ENCODE measurements at regions not wholly inside any gene's neighbourhood (a gene's known extent, or its start where the extent isn't known, plus 50 kb on each side); places are given as distances from the start of the nearest gene placed in this dataset.
"Not testable (repeated sequence)": the region's sequence is repeated elsewhere in the genome, so short reads cannot be mapped to it uniquely, and the experiment has no call there.

- no peaks in the 10 kb centered on the region for H3K36me3 ChIP-seq (ENCODE audit: insufficient read depth, low read length)
- no peaks in the 10 kb centered on the region for H3K4me1 ChIP-seq (ENCODE audit: insufficient read depth, low read length, poor library complexity, severe bottlenecking)
- no peak overlapping the region for H3K4me2 ChIP-seq (ENCODE audit: low read depth, low read length, poor library complexity, severe bottlenecking)
- H3K9me2 ChIP-seq (replicated peaks; ENCODE audit: low read depth, low read length): no peaks in the 10 kb centered on the region
- H3K4me3 ChIP-seq (ENCODE audit: low read length, poor library complexity, severe bottlenecking): no peak overlapping the region
- no peaks in the 10 kb centered on the region for H3F3A ChIP-seq (ENCODE audit: low read depth)
- no peak overlapping the region for H2AFZ ChIP-seq (ENCODE audit: low read length)
- no peaks in the 10 kb centered on the region for H3K27me3 ChIP-seq (ENCODE audit: insufficient read depth, low read length, poor library complexity, severe bottlenecking)
- H3K79me2 ChIP-seq (ENCODE audit: insufficient read depth, low read length): no peaks in the 10 kb centered on the region
- H3K9me3 ChIP-seq (ENCODE audit: insufficient read depth, low read depth, low read length): no peaks in the 10 kb centered on the region
- no peaks in the 10 kb centered on the region for H4K20me1 ChIP-seq (ENCODE audit: insufficient read depth, low read length, poor library complexity, severe bottlenecking)
- TF ChIP-seq CTCF (conservative IDR thresholded peaks at IDR 0.05; ENCODE audit: low read length): no peak
- no peak for TF ChIP-seq EZH2phosphoT487 (IDR thresholded peaks at IDR 0.05; ENCODE audit: borderline replicate concordance)
- H3K9ac ChIP-seq (ENCODE audit: low read depth, low read length, poor library complexity, severe bottlenecking): no peak overlapping the region
These were observed 124.5 kb upstream of the KCTD7 start for GRCh38 chr7:66504131-66504530.

GRCh38 chr7:66505009-66505408 lies 123.7 kb upstream of the KCTD7 start:
- no peaks in the 10 kb centered on the region for H3K36me3 ChIP-seq (ENCODE audit: insufficient read depth, low read length)
- no peak overlapping the region for H3K4me3 ChIP-seq (ENCODE audit: low read length, poor library complexity, severe bottlenecking)
- no peaks in the 10 kb centered on the region for H3K4me1 ChIP-seq (ENCODE audit: insufficient read depth, low read length, poor library complexity, severe bottlenecking)
- H2AFZ ChIP-seq (ENCODE audit: low read length): no peak overlapping the region
- H3F3A ChIP-seq (ENCODE audit: low read depth): no peaks in the 10 kb centered on the region
- H3K79me2 ChIP-seq (ENCODE audit: insufficient read depth, low read length): no peaks in the 10 kb centered on the region
- H3K27me3 ChIP-seq (ENCODE audit: insufficient read depth, low read length, poor library complexity, severe bottlenecking): no peaks in the 10 kb centered on the region
- H3K9me3 ChIP-seq (ENCODE audit: insufficient read depth, low read depth, low read length): no peaks in the 10 kb centered on the region
- no peaks in the 10 kb centered on the region for H4K20me1 ChIP-seq (ENCODE audit: insufficient read depth, low read length, poor library complexity, severe bottlenecking)
- no peak overlapping the region for H3K4me2 ChIP-seq (ENCODE audit: low read depth, low read length, poor library complexity, severe bottlenecking)
- no peak overlapping the region for H3K9ac ChIP-seq (ENCODE audit: low read depth, low read length, poor library complexity, severe bottlenecking)
- H3K9me2 ChIP-seq (replicated peaks; ENCODE audit: low read depth, low read length): no peaks in the 10 kb centered on the region
- TF ChIP-seq EZH2phosphoT487 (IDR thresholded peaks at IDR 0.05; ENCODE audit: borderline replicate concordance) (no peak), CTCF (conservative IDR thresholded peaks at IDR 0.05; ENCODE audit: low read length) (no peak)

- Histone ChIP-seq H3K4me3 (ENCODE audit: low read length, poor library complexity, severe bottlenecking) (no peak overlapping the region), H3K79me2 (ENCODE audit: insufficient read depth, low read length) (no peaks in the 10 kb centered on the region), H4K20me1 (ENCODE audit: insufficient read depth, low read length, poor library complexity, severe bottlenecking) (no peaks in the 10 kb centered on the region)
These were observed 122.9 kb upstream of the KCTD7 start for GRCh38 chr7:66505531-66506451.

GRCh38 chr7:66506703-66507102 lies 122.0 kb upstream of the KCTD7 start:
- H3K79me2 ChIP-seq (ENCODE audit: insufficient read depth, low read length); H3K36me3 ChIP-seq (ENCODE audit: insufficient read depth, low read length); H3K9me3 ChIP-seq (ENCODE audit: insufficient read depth, low read depth, low read length); H2AFZ ChIP-seq (ENCODE audit: low read length); H3K9me2 ChIP-seq (replicated peaks; ENCODE audit: low read depth, low read length); H4K20me1 ChIP-seq (ENCODE audit: insufficient read depth, low read length, poor library complexity, severe bottlenecking); H3K9ac ChIP-seq (ENCODE audit: low read depth, low read length, poor library complexity, severe bottlenecking); H3F3A ChIP-seq (ENCODE audit: low read depth); H3K4me1 ChIP-seq (ENCODE audit: insufficient read depth, low read length, poor library complexity, severe bottlenecking); H3K4me2 ChIP-seq (ENCODE audit: low read depth, low read length, poor library complexity, severe bottlenecking); H3K27me3 ChIP-seq (ENCODE audit: insufficient read depth, low read length, poor library complexity, severe bottlenecking); H3K4me3 ChIP-seq (ENCODE audit: low read length, poor library complexity, severe bottlenecking): not testable (repeated sequence)

More at GRCh38 chr7:66505531-66506451, 122.9 kb upstream of the KCTD7 start:
- H3F3A ChIP-seq (ENCODE audit: low read depth): no peaks in the 10 kb centered on the region
- no peak overlapping the region for H2AFZ ChIP-seq (ENCODE audit: low read length)
- no peak overlapping the region for H3K9ac ChIP-seq (ENCODE audit: low read depth, low read length, poor library complexity, severe bottlenecking)
- no peaks in the 10 kb centered on the region for H3K4me1 ChIP-seq (ENCODE audit: insufficient read depth, low read length, poor library complexity, severe bottlenecking)
- no peaks in the 10 kb centered on the region for H3K36me3 ChIP-seq (ENCODE audit: insufficient read depth, low read length)
- H3K27me3 ChIP-seq (ENCODE audit: insufficient read depth, low read length, poor library complexity, severe bottlenecking): no peaks in the 10 kb centered on the region
- no peak for TF ChIP-seq CTCF (conservative IDR thresholded peaks at IDR 0.05; ENCODE audit: low read length)
- TF ChIP-seq EZH2phosphoT487 (IDR thresholded peaks at IDR 0.05; ENCODE audit: borderline replicate concordance): no peak
- H3K4me2 ChIP-seq (ENCODE audit: low read depth, low read length, poor library complexity, severe bottlenecking): no peak overlapping the region
- H3K9me3 ChIP-seq (ENCODE audit: insufficient read depth, low read depth, low read length): no peaks in the 10 kb centered on the region
- no peaks in the 10 kb centered on the region for H3K9me2 ChIP-seq (replicated peaks; ENCODE audit: low read depth, low read length)

Data from Loucy (cell line).